NCI-H524 (cell line): ENCODE measurements at regions not wholly inside any gene's neighbourhood (a gene's known extent, or its start where the extent isn't known, plus 50 kb on each side); places are given as distances from the start of the nearest gene placed in this dataset.

ENCODE experiments used
- DNase-seq, 2 experiments: peaks; one replicate each; lab custom pipeline; 2025; lab: John Stamatoyannopoulos, UW

DNA sequence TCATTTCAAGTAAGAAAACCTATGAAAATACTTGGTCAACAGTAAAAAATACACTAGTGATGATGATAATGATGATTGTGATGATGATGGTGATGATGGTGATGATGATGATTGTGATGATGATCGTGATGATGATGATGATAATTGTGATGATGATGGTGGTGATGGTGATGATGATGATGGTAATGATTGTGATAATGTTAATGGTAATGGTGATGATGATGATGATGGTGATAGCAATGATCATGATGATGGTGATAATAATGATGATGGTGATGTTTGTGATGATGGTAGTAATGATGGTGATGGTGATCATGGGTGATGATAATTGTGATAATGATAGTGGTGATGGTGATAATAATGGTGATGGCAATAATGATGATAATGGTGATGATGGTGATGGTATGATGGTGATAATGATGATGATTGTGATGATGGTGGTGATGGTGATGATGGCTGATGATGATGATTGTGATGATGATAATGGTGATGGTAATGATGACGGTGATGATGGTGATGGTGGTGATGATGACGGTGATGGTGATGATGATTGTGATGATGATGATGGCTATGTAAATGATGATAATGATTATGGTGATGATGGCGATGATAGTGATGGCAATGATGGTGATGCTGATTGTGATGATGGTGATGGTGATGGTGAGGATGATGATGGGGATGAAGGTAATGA, 62.1 kb downstream of the VCX3A start:
- no peak for DNase-seq

DNA sequence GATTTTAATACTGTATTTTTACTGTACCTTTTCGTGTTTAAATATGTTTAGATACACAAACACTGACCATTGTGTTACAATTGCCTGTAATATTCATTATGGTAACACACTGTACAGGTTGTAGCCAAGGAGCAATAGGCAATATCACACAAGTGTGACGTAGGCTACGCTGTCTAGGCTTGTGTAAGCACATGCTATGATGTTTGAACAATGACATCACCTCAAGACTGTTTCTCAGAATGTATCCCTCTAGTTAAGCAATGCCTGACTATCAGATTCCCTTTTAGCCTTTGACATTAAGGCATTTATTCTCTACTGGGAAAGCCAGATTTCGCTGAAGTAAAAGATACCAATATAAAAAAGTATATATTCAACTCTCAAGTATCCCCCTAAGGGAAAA, 66.2 kb downstream of the VCX3A start:
- DNase-seq, result no peak

DNA sequence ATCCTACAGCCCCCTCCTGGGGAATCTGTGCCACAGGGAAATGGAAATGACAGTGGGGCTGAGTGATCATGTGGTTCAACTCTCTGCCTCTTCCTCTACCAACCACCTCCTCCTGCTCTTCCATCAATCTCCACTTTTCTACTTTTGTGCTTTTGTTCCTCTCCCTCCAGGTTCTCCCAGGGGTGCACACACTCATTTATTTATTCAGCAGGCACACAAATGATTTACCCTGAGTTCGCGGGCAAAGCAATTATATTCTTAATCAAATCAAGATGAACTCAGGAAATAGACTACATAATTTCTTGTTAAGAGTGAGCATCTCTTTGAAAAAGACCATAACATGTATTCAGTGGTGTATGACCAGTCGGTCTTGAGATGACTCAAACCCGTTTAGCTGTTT, 69.2 kb downstream of the VCX3A start:
- no peak for DNase-seq

DNA sequence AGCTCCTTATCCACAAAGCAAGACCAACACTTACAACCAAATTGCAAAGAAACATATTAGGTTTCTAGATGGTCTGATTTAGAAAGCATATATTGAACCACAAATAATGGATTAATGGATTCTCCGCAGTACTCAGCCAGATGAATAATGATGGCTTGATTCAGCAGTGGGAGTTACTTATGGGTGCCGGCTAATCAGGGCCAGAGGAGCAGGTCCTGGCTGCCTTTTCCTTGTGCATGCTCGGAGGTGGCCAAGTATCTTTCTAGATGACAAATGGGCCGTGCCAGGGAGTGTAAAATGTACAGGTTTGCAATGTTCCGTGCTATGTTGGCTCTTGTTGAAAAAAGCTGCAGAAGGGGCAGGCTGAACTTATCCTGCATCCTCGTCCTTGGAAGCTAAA, 70.2 kb downstream of the VCX3A start:
- no peak for DNase-seq

DNA sequence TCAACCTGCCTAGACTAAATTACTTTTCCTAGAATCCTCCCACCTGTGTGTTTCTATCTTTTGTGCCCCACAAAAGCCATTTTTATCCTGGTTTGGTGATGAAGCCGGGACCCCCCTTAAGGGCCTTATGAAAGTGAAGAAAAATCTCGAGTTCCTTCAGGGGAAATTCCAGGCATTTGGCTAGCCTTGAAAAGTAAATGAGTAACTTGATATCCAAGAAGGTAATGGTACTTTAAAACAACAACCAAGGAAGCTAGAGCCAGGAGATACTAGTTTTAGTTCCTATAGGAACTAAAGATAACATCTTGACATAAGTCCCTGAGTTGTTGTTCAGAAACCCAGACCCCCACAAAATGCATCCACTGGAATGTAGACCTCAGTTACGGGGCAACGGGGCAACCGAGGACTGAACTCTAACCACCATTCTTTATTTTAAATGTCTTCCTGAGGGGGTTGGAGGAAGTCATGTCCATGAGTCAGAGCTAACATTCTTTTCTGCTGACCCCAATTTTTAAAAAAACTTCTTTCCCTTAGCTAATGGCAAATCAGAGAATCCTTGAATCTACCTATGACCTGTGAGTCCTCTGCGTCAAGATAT, 73.9 kb downstream of the VCX3A start:
- DNase-seq, result no peak

DNA sequence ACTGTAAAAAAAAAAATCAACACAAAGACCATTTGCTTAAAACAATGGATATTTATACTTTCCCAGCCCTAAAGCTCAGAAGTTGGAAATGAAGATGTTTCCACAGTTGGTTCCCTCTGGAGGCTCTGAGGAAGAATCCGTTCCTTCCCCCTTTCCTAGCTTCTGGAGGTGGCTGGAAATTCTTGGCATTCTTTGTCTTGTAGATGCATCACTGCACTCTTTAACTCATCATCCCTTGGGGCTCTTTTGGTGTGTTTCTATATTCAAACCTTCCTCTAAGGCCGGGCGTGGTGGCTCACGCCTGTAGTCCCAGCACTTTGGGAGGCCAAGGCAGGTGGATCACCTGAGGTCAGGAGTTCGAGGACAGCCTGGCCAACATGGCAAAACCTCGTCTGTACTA, 78.7 kb downstream of the VCX3A start:
- DNase-seq, result no peak

DNA sequence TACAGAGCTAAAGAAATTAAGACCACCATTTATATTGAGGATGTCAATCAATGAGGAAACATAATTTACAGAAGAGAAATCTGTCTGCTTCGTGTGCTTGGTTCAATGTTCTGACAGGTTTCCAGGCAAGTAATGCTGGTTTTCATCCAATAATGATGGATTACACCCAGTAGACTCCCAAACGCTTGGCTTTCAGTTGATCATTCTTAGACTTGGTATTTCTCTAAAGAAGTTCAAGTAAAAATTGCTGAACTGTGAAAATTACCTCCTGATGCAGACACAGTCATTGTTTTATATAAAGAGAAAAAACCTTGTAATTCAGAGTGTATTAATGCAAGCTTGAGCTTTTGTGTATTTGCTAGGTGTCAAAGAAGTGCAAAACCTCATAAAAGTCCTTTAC, 85.0 kb downstream of the VCX3A start:
- DNase-seq, result no peak

DNA sequence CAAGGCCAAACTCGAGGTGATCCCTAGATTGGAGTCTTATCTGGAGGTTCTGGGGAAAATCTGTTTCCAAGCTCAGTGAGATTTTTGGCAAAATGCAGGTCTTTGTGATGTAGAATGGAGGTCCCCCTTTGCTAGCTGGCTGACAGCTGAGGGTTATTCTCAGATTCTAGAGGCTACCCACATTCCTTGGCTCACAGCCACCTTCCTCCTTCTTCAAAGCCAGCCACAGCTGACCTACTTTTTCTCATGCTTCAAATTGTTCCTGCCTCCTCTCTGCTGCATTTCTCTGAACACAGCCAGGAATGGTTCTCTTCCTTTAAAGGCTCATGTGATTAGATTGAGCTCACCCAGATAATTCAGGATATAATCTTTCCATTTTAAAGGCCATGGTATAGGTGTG, 86.9 kb downstream of the VCX3A start:
- no peak for DNase-seq

DNA sequence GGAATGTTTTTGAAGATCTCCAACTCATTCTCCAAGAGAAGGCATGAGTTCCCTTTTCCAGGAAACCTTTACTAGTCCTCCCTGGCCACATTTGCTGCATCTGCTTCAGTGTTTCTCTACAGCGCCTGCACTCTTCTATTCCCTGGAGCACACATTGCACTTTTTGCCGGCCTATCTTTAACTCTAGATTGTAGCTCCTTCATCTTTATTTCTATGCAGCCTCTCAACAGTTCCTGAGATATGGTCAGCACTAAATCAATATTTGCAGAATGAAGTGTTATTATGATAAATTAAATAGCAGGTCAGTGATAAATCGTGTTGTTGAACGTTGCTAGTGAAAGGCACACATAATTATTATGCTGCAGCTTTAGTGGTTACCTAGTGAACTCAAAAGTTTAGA, 88.3 kb downstream of the VCX3A start:
- DNase-seq, result no peak

DNA sequence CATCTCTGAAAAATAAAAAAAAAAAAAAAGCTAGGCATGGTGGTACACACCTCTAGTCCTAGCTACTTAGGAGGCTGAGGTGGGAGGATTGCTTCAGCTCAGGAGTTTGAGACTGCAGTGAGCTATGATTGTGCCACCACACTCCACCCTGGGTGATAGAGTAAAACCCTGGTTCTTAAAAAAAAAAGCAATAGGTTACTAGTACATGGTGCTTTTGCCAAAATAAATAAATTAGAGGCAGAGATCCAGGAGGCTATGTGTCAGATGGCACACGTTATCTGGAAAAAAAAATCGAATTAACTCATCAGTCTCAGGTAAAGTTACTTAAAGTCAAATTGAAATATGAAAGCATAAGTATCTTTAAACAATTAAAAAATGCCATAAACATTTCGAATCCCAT, 94.3 kb downstream of the VCX3A start:
- no peak for DNase-seq

DNA sequence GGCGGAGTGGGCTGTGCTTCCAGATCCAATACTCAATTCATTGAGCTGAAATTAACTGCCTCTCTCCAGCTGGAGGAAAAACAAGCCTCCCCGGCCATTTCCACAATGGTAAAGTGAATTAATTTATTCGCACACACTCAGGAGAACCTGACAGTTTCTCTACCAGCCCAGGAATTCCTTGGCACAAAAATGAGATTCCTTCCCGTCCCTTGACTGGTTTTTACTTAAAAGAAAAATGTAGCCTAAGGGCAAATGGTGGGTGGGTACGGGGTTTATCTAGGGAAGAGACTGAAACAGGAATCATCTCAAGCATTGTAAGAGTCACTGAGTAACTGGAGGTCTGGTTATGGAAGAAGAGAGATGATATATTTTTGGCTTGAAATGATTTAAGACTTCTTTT, 102.7 kb downstream of the VCX3A start:
- DNase-seq, result no peak

DNA sequence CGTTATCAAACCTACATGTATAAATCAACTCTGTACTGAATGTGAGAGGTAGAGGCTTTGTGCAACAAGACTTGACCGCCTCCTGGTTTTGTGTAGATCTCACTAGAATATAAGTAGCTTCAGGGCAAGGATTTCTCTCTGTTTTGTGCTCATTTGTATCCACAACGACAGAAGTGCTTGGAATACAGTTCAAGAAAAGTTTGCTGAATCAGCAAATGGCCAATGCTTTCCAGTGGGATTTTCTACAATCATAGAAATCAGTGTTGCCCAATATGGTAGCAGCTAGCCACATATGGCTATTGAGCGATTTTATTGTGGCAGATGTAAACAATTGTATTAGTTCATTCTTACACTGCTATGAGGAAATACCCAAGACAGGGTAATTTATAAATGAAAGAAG, 127.4 kb downstream of the VCX3A start:
- DNase-seq, result no peak

DNA sequence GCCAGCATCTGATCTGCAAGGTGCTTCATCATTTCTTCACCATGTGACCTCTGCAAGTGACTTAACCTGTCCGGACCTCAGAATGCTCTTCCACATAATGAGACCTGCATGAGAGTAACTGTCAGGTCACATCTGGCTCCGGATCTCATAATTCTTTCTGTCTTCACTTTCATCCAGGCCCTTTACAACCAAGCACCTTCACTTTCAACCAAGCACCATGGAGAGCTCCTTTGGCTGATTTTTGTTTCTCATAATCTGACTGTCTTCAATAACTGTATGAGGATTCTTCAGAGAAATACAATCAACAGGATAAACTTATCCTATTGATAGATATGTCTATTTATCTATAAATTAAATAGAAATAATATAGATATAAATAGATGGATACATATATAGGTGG, 148.1 kb downstream of the VCX3A start:
- DNase-seq, result no peak

DNA sequence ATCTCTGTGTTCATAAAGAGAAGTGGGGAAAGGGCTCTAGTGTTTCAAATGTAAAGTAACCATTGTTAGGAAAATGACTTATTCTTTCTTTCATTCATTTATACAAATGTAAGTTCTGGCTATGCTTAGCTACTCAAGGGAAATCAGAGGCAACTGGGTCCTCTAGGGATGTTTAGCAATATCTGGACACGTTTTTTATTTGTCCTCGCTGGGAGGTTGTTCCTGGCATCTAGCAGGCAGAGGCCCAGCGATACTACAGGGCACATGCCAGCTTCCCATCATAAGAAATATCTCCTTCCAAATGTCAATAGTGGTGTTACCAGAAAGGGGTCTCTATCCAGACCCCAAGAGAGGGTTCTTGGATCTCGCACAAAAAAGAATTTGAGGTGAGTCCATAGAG, 150.0 kb downstream of the VCX3A start:
- no peak for DNase-seq

DNA sequence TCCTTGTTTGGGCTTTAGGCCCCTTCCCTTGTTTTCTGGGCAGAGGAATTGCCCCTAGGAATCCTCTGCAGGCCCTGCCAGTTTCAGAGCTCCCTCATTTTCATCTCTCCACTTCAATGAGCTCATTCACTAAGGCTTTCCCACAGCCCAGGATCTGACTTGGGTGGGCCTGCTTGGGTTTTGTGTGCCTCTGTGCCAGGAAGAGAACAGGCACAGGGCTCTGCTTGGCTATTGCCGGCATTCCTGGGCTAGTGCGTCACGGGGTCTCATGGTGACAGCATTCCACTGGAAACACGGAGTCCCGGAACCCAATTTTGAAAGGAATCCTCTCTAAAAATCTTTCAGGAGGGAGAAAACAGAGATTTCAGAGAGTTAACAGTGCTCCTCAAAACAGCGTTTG, 150.5 kb downstream of the VCX3A start:
- no peak for DNase-seq

DNA sequence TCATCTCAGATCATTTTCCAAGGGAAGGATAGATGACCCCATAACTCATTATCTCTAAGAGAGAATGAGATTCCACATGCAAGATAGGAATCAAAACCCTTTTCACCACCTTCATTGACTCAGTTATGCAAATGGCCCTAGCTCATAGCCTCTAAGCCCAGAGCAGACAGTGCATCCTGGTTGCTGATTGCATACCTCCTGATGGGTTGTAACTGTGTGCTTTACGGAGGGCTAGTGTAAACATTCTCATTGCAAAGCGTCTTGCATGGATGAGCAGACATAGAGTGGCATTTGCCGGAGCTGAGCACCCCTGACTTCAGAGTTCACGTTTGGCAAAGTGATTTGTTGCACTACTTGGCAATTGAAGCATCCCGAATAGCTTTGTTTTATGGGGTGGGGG, 151.0 kb downstream of the VCX3A start:
- DNase-seq, result no peak

DNA sequence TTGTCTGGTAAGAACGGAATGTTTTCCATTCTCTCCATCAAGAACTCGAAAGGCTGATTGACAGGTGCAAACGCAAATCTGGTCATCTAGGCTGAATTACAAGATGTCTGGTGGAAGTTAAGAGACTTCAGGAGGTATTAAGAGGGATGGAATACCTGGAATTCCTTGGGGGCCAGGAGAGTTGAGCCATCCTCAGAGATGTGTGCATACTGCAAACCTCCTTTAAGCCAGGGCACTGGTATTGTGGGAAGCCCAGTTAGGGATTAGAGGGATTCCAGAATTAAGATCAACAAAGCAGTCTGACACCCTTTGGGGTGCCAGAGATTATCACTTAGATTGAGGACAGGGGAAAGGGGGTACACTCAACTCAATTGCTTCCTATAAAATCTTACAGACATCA, 151.4 kb downstream of the VCX3A start:
- no peak for DNase-seq

DNA sequence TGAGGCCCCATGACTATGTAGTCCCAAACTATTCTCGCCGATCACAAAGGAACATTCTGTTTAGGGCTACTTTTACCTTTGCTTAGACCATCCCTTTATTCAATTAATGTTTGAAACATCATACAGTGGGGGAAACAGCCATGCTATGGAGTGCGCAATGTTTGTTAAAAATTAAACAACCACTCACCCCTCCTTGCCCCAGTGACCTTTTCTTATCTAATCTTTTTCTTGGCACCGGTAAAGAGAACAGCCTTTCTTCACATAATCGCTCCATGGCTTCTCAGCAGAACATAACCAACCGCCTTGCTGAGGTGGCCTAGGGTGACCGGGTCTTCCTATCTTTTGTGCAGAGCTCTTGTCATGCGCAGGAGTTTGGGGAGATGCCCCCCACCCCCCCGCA, 152.6 kb downstream of the VCX3A start:
- DNase-seq, result no peak

DNA sequence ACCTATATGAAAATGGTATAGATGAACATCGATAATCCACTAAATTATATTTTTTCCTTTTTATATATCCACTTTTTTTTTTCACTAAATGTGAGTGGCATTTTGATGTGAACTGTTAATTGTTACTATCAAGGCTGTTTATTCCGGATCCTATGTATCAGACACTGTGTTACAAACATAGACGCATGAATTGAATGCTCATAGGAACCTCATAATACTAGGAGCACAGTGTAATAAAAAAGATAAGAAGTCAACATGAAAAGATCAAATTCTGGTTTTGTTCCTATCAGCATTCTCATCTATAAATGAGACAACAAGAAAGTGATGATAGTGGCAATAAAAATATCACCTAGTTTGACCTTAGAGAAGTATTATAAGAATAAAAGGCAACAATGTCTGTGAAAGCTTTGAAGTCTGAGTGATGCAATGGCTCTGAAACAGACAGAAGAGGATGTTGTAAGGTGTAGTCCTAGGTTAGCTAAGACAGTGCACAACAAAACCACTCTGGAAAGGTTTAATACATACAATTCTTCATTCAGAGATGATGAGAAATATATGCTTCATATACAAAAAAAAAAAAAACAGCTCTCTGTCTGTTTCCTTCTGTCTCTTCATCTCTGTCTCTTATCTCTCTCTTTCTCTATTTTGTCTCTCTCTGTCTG, 148.6 kb upstream of the NLGN4X start:
- no peak for DNase-seq

DNA sequence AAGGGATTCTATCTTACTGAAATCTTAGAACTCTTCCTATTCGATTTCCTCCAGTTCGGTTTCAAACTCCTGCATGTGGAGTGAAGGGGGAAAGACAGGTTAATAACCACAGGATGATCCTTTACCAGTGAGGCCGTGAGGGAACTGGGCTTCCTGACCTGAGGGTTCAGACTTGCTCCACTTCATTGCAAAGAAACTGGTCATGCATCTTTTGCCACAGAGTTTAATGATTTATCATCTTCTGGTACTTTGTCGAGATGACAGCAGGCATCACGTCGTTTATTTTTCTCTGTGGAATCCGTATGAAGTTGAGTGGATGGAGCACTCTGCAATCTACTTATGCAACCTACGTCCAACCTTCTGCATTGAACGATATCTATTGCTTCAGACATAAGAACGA, 145.9 kb upstream of the NLGN4X start:
- no peak for DNase-seq

DNA sequence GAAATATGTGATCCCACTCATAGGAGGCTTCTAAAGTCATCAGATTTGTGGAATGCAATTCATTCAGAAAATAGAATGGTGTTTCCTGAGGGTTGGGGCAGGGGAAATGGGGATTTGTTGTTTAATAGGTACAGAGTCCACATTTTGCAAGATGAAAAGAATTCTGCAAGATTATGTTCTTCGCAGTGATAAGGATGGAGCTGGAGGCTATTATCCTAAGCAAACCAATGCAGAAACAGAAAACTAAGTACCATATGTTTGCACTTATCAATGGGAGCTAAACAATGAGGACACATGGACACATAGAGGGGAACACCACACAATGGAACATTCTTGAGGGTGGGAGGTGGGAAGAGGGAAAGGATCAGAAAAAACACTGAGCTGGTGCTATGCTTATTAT, 144.3 kb upstream of the NLGN4X start:
- peak in 1 of 2 experiments; percentile 30 for DNase-seq

DNA sequence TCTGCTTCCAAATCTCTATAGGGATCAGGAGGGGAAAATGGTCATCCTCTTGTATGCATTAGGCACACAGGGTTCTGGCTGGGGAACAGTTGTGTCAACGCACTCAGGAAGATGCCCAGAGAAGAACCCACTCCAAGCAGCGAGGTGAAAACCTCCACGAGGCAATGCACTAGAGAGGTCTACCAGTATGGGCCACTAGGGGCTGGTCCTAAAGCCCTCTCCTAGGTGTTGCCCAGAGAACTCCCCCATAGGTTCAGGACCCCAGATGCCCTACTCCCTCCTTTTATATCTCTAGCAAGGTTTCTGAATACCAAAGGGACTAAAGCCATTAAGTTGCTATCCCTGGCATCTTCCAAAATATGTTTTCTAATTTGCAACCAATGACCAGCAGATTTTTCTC, 142.7 kb upstream of the NLGN4X start:
- no peak for DNase-seq

DNA sequence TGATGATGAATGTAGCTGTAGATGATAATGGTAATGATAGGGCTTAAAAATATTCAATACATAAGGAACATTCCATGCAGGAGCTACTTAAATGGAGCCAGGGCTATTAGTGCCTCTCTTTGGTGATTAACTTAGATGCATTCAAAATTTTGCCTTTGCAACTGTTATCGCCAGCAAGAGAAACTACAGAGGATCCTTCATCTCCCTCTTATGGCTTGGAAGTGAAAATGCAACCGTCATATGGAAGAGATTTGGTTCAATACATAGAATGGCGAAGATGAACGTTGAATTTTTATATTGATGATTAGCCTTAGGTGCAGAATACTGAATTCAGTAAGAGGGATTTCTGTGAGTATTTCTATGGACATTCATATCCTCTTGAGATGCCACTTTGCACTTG, 134.5 kb upstream of the NLGN4X start:
- DNase-seq, result peak in 1 of 2 experiments; percentile 54

DNA sequence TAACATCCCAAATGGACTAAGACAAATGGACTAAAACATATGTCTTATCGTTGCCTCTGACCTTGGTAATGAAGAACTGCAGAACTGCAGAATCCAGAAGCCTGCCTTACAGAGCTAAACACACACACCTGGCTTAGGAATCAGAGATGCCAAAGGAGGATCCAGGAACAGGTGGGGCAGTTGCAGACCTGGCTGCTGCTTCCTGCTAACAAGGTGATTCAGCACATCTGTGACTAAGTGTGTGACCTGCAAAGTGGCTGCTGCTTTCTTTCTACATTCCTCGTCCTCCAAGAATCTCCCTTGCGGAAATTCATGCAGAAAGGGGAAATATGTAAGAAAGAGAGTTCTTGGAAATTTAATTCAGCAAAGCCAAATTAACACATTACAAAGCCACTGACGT, 96.8 kb upstream of the NLGN4X start:
- DNase-seq, result no peak
